ENCODE measurements at regions not wholly inside any gene's neighbourhood (a gene's known extent, or its start where the extent isn't known, plus 50 kb on each side); places are given as distances from the start of the nearest gene placed in this dataset.

DNA sequence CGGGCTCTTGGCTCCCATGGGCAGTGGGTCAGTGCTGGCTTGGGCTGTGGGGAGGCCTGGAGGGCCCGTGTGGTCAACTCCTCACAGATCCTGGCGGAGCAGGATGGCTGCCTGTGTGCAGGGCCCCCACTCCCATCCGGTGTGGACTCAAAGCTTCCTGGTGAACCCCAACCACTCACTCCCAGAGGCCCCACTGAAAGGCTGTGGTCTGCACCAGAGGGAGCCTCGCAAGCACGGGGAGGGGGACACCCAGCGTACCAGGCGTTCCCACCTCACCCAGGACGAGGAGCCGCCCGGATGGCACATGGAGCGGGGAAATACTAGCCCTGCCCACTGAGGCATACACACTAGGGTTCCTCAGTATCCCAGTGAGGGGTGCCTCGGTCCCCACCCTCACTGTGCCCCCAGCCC lies 75.4 kb upstream of the ACTRT2 start:
- H3K36me3 Mint-ChIP-seq: no peaks in the 10 kb centered on the region
- H3K9me3 ChIP-seq: no peaks in the 10 kb centered on the region
- H3K27ac ChIP-seq (ENCODE audit: low read length): no peak overlapping the region
- H3K27me3 Mint-ChIP-seq: peaks cover 4 to 13% of the 10 kb centered on the region in 2 donors
- H3K27me3 ChIP-seq (replicated peaks in 1 of 2; ENCODE audit: control insufficient read depth in 2 of 2, extremely low read depth in 1 of 2, insufficient read depth in 2 of 2, low read length in 1 of 2): peaks cover 0 to 58% of the 10 kb centered on the region in 2 experiments
- no peaks in the 10 kb centered on the region for H3K4me1 ChIP-seq (ENCODE audit: control insufficient read depth in 1 of 2, extremely low read depth in 1 of 2, insufficient read depth in 2 of 2, low read length in 2 of 2)
- no peaks in the 10 kb centered on the region for H3K36me3 ChIP-seq (ENCODE audit: control insufficient read depth in 2 of 2, extremely low read depth in 1 of 2, insufficient read depth in 1 of 2, low read length in 1 of 2)
- ATAC-seq (replicated peaks in 1 of 4): no peak
- H3K4me3 Mint-ChIP-seq: no peak overlapping the region
- H3K4me1 Mint-ChIP-seq: no peaks in the 10 kb centered on the region
- no peak for DNase-seq
- H3K9me3 Mint-ChIP-seq: peaks cover 4 to 5% (median 4%) of the 10 kb centered on the region in 3 donors
- ChIA-PET POLR2A (no interaction called here), CTCF (no interaction called here)
- no peak overlapping the region for H3K27ac Mint-ChIP-seq
- WGBS (ENCODE audit: insufficient coverage): 80% methylated on average over 12 of the region's 13 CpGs
- no peak overlapping the region for H3K4me3 ChIP-seq (ENCODE audit: control insufficient read depth in 1 of 2, extremely low read depth in 1 of 2, low read length in 1 of 2)

DNA sequence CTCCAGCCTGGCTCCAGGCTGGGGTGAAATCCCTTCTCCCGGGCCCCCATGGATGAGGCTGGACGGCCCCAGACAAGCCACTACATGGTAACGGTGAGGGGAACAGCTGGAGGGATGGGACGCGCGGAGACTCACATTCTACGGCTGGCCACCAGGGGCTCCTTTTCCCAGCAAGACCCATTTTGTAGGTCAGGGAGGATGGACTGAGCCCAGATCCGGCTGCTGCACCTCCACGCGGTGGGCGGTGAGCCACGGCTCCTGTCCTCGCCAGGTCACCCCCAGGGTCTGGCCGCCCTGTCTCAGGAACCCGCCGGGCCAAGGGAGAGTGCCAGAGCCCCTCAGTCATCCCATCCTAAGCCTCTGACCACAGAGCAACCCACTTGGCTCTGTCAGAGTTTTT lies 75.0 kb upstream of the ACTRT2 start:
- H3K27me3 Mint-ChIP-seq: peaks cover 7 to 13% of the 10 kb centered on the region in 2 donors
- H3K27ac Mint-ChIP-seq: no peak overlapping the region
- no peaks in the 10 kb centered on the region for H3K4me1 Mint-ChIP-seq
- no peak overlapping the region for H3K4me3 ChIP-seq (ENCODE audit: control insufficient read depth in 1 of 2, extremely low read depth in 1 of 2, low read length in 1 of 2)
- H3K27me3 ChIP-seq (replicated peaks in 1 of 2; ENCODE audit: control insufficient read depth in 2 of 2, extremely low read depth in 1 of 2, insufficient read depth in 2 of 2, low read length in 1 of 2): peaks cover 0 to 62% of the 10 kb centered on the region in 2 experiments
- H3K9me3 ChIP-seq: no peaks in the 10 kb centered on the region
- peaks cover 3 to 4% (median 3%) of the 10 kb centered on the region in 3 donors for H3K9me3 Mint-ChIP-seq
- no peaks in the 10 kb centered on the region for H3K4me1 ChIP-seq (ENCODE audit: control insufficient read depth in 1 of 2, extremely low read depth in 1 of 2, insufficient read depth in 2 of 2, low read length in 2 of 2)
- no peak for ATAC-seq (replicated peaks in 1 of 4)
- ChIA-PET CTCF (no interaction called here), POLR2A (no interaction called here)
- H3K27ac ChIP-seq (ENCODE audit: low read length): no peak overlapping the region
- H3K36me3 Mint-ChIP-seq: no peaks in the 10 kb centered on the region
- no peak for DNase-seq
- H3K36me3 ChIP-seq (ENCODE audit: control insufficient read depth in 2 of 2, extremely low read depth in 1 of 2, insufficient read depth in 1 of 2, low read length in 1 of 2): no peaks in the 10 kb centered on the region
- 97% methylated on average over 12 of the region's 16 CpGs for WGBS (ENCODE audit: insufficient coverage)
- H3K4me3 Mint-ChIP-seq: no peak overlapping the region

DNA sequence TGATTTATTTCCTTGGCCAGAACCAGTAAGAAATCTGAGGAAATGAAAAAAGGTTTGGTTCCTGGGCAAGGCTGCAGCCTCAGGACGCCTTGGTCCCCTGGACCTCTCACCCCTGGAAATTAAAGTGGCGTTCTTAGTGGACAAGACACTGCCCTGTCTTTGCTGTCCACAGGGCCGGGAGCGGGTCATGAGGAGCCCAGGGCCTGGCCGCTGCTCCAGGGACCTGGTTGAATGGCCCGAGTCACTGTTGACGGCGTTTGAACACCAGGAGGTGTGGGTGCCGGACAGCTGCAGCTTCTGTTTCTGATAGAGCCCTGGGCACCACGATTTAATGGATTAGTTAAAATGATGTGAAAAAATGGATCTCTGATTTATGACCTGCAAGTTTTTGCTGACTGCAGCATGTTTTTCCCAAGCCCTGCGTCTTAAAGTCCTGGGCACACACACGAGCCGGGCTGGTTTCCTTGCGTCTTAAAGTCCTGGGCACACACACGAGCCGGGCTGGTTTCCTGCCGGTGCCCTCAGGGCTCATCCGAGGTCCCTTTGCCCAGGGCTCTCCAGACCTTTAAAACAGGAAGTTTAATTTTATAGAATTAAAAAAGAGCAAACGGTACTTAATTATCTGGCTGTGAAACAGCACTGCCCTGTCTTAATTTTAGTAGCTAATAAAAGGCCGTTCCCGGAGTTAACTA lies 74.1 kb upstream of the ACTRT2 start:
- 33% methylated on average over 14 of the region's 21 CpGs for WGBS (ENCODE audit: insufficient coverage)
- no peak for ATAC-seq (replicated peaks in 1 of 4)
- Mint-ChIP-seq H3K36me3 (no peaks in the 10 kb centered on the region), H3K4me1 (no peaks in the 10 kb centered on the region), H3K27ac (no peak overlapping the region), H3K9me3 (no peaks in the 10 kb centered on the region), H3K27me3 (peaks cover 3 to 15% of the 10 kb centered on the region in 2 donors), H3K4me3 (no peak overlapping the region)
- CTCF ChIA-PET: no interaction called here
- Histone ChIP-seq H3K4me3 (ENCODE audit: control insufficient read depth in 1 of 2, extremely low read depth in 1 of 2, low read length in 1 of 2) (no peak overlapping the region), H3K27ac (ENCODE audit: low read length) (no peak overlapping the region), H3K9me3 (no peaks in the 10 kb centered on the region), H3K27me3 (replicated peaks in 1 of 2; ENCODE audit: control insufficient read depth in 2 of 2, extremely low read depth in 1 of 2, insufficient read depth in 2 of 2, low read length in 1 of 2) (peaks cover 0 to 63% of the 10 kb centered on the region in 2 experiments), H3K36me3 (ENCODE audit: control insufficient read depth in 2 of 2, extremely low read depth in 1 of 2, insufficient read depth in 1 of 2, low read length in 1 of 2) (no peaks in the 10 kb centered on the region), H3K4me1 (ENCODE audit: control insufficient read depth in 1 of 2, extremely low read depth in 1 of 2, insufficient read depth in 2 of 2, low read length in 2 of 2) (no peaks in the 10 kb centered on the region)
- POLR2A ChIA-PET: no interaction called here
- no peak for DNase-seq

DNA sequence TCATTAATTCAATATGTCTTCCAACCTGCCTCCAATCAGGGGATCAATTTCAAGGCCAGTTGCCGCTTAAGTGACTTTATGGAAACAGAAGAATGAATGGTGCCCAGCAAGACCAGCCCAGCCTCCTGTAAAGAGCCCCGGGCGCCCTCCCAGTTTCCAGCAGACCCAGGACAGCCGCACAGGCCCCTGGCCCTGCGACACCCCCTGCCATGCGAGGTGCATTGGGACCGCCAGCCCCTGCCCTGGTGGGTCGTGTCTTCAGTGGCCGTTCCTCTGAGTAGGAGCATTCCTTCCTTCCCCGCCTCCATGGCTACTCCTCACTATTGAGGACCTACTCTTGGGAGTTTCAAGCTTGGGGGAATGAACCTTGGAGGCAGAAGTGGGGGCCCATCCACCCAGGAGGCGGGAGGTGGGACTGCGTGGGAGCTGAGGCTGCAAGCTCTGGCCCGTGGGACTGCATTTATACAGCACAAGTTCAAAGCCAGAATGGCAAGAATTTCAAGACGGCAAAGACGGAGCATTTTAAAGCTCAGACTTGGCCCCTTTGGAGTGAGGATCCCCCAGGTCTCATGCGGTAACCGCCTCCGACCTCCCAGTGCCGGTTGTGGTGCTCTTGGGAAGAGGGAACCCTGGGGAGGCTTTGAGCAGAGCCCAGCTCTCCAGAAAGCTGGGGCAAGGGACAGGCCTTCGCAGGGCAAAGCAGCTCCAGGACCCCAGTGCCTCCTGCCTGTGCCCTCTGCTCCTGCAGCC lies 73.1 kb upstream of the ACTRT2 start:
- H3K36me3 Mint-ChIP-seq: no peaks in the 10 kb centered on the region
- ChIA-PET POLR2A (no interaction called here), CTCF (no interaction called here)
- ATAC-seq (replicated peaks in 1 of 4) (no peak), DNase-seq (no peak)
- H3K4me3 Mint-ChIP-seq: no peak overlapping the region
- H3K4me1 ChIP-seq (ENCODE audit: control insufficient read depth in 1 of 2, extremely low read depth in 1 of 2, insufficient read depth in 2 of 2, low read length in 2 of 2): no peaks in the 10 kb centered on the region
- no peak overlapping the region for H3K27ac Mint-ChIP-seq
- no peaks in the 10 kb centered on the region for H3K4me1 Mint-ChIP-seq
- peaks cover 2 to 3% (median 3%) of the 10 kb centered on the region in 3 donors for H3K9me3 Mint-ChIP-seq
- WGBS (ENCODE audit: insufficient coverage): 79% methylated on average over 15 of the region's 20 CpGs
- no peaks in the 10 kb centered on the region for H3K36me3 ChIP-seq (ENCODE audit: control insufficient read depth in 2 of 2, extremely low read depth in 1 of 2, insufficient read depth in 1 of 2, low read length in 1 of 2)
- no peak overlapping the region for H3K4me3 ChIP-seq (ENCODE audit: control insufficient read depth in 1 of 2, extremely low read depth in 1 of 2, low read length in 1 of 2)
- H3K27me3 Mint-ChIP-seq: peaks cover 3 to 18% of the 10 kb centered on the region in 2 donors
- no peaks in the 10 kb centered on the region for H3K9me3 ChIP-seq
- H3K27ac ChIP-seq (ENCODE audit: low read length): no peak overlapping the region
- H3K27me3 ChIP-seq (replicated peaks in 1 of 2; ENCODE audit: control insufficient read depth in 2 of 2, extremely low read depth in 1 of 2, insufficient read depth in 2 of 2, low read length in 1 of 2): peaks cover 0 to 61% of the 10 kb centered on the region in 2 experiments

DNA sequence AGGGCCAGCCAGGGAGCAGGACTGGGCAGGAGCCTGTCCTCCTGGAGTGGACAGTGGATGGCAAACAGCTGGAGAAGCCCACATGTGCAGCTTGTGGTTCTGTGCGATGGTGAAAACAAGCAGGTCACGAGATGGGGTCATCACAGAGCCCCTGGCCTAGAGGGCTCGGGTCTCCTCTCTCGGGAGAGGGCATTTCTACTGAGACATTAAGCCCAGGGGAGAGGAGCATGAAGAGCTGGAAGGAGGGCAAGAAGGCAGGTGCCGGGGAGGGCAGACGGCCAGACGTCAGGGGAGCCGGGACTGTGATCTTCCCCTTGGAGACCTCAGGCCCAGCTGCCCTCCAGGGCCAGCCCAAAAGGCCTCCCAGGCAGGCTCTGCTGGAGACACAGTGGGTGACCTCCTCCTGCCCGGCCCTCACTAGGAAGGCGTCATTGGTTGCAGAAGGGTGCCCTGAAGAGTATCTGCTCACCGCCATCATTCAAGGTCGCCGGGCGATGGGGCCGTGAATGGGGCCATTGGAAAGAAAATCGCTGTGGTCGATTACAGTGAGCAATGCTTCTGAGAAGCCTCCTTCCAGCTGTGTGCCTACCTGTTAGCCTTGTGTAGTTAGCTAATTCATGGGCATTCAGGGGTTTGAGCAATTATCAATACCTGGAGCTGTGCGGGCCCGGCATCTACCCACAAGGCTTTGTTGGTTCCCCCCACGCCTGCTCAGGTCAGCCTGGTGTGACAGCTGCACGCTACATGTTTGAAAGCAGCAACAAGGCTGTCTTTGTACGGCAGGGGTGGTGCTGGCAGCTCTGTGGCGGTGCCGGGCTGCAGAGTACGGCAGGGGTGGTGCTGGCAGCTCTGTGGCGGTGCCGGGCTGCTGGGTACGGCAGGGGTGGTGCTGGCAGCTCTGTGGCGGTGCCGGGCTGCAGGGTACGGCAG lies 72.3 kb upstream of the ACTRT2 start:
- Histone ChIP-seq H3K27me3 (replicated peaks in 1 of 2; ENCODE audit: control insufficient read depth in 2 of 2, extremely low read depth in 1 of 2, insufficient read depth in 2 of 2, low read length in 1 of 2) (peaks cover 0 to 56% of the 10 kb centered on the region in 2 experiments), H3K36me3 (ENCODE audit: control insufficient read depth in 2 of 2, extremely low read depth in 1 of 2, insufficient read depth in 1 of 2, low read length in 1 of 2) (no peaks in the 10 kb centered on the region), H3K4me3 (ENCODE audit: control insufficient read depth in 1 of 2, extremely low read depth in 1 of 2, low read length in 1 of 2) (no peak overlapping the region), H3K27ac (ENCODE audit: low read length) (no peak overlapping the region), H3K9me3 (no peaks in the 10 kb centered on the region), H3K4me1 (ENCODE audit: control insufficient read depth in 1 of 2, extremely low read depth in 1 of 2, insufficient read depth in 2 of 2, low read length in 2 of 2) (no peaks in the 10 kb centered on the region)
- WGBS (ENCODE audit: insufficient coverage): 87% methylated on average over 19 of the region's 31 CpGs
- H3K36me3 Mint-ChIP-seq: peaks cover 3% of the 10 kb centered on the region
- ChIA-PET CTCF (no interaction called here), POLR2A (no interaction called here)
- H3K4me1 Mint-ChIP-seq: peaks cover 0 to 1% (median 0%) of the 10 kb centered on the region in 3 donors
- H3K27me3 Mint-ChIP-seq: peaks cover 3 to 20% of the 10 kb centered on the region in 2 donors
- ATAC-seq (replicated peaks in 1 of 4) (no peak), DNase-seq (no peak)
- peaks cover 4 to 11% (median 9%) of the 10 kb centered on the region in 3 donors for H3K9me3 Mint-ChIP-seq
- no peak overlapping the region for H3K27ac Mint-ChIP-seq
- H3K4me3 Mint-ChIP-seq: no peak overlapping the region
